Endodermal cell (in vitro differentiated cells): ENCODE measurements at regions not wholly inside any gene's neighbourhood (a gene's known extent, or its start where the extent isn't known, plus 50 kb on each side); places are given as distances from the start of the nearest gene placed in this dataset.

Experiments
- DNase-seq: peaks from one replicate; pipeline ENCODE4 v3.0.0-alpha.2; 2017
- H3K27ac ChIP-seq: 2 replicates; pipeline ENCODE4 v1.5.1; 2013; ENCODE audit warnings: mild to moderate bottlenecking, low read depth, low read length, moderate library complexity
- H3K27me3 ChIP-seq: 2 replicates; pipeline ENCODE4 v1.6.1; 2013; ENCODE audit warnings: mild to moderate bottlenecking, low read length, moderate library complexity; ENCODE audit not compliant: insufficient read depth, control insufficient read depth, poor library complexity, severe bottlenecking
- H3K36me3 ChIP-seq: 2 replicates; pipeline ENCODE4 v1.7.0; 2013; ENCODE audit warnings: mild to moderate bottlenecking, low read length, moderate library complexity; ENCODE audit not compliant: control insufficient read depth, insufficient read depth
- H3K4me1 ChIP-seq: one replicate; pipeline ENCODE4 v1.7.0; 2013; ENCODE audit warnings: low read length; ENCODE audit not compliant: control insufficient read depth, insufficient read depth
- H3K4me3 ChIP-seq: 2 replicates; pipeline ENCODE4 v1.5.1; 2013; ENCODE audit warnings: mild to moderate bottlenecking, low read length, moderate library complexity
- H3K9ac ChIP-seq: 2 replicates; pipeline ENCODE4 v1.6.1; 2013; ENCODE audit warnings: mild to moderate bottlenecking, low read length, moderate library complexity; ENCODE audit not compliant: poor library complexity, severe bottlenecking; ENCODE audit errors: extremely low read depth
- H3K9me3 ChIP-seq: 2 replicates; pipeline ENCODE4 v1.6.1; 2013; ENCODE audit warnings: mild to moderate bottlenecking, low read length, moderate library complexity; ENCODE audit not compliant: control insufficient read depth
- H3K27ac Mint-ChIP-seq: 2 replicates; pipeline ENCODE4 v1.8.0; 2020; ENCODE audit warnings: mixed read lengths
- H3K27me3 Mint-ChIP-seq: 2 replicates; pipeline ENCODE4 v1.8.0; 2021; ENCODE audit warnings: mild to moderate bottlenecking, mixed read lengths; ENCODE audit not compliant: insufficient read depth
- H3K36me3 Mint-ChIP-seq: 2 replicates; pipeline ENCODE4 v1.8.0; 2020; ENCODE audit warnings: low read depth, mixed read lengths
- H3K4me1 Mint-ChIP-seq: 2 replicates; pipeline ENCODE4 v1.8.0; 2020; ENCODE audit warnings: mixed read lengths
- H3K4me3 Mint-ChIP-seq: 2 replicates; pipeline ENCODE4 v1.8.0; 2020; ENCODE audit warnings: mild to moderate bottlenecking, moderate library complexity, mixed read lengths
- H3K9me3 Mint-ChIP-seq: 2 replicates; pipeline ENCODE4 v1.8.0; 2020; ENCODE audit warnings: mild to moderate bottlenecking, mixed read lengths
- CTCF ChIP-seq: fragments of 200-600 bp; sonication (generic); conservative IDR thresholded peaks from 2 replicates; pipeline ENCODE4 v1.5.0; 2021; ENCODE audit warnings: antibody characterized with exemption, mild to moderate bottlenecking
- WGBS, 2 experiments: methylation state at CpG; one replicate each; pipeline versions ENCODE4 v1.1.5 to v1.1.7; 2013; ENCODE audit warnings: missing lambda C conversion rate in 2 of 2, mixed read lengths in 1 of 2; ENCODE audit not compliant: insufficient coverage in 1 of 2, insufficient read length in 1 of 2; 5-methylcytosine and 5-hydroxymethylcytosine counted together

GRCh38 chr21:40923407-40923806 is 76.4 kb upstream of the DSCAM start:
- Histone ChIP-seq H3K36me3 (no peaks in the 10 kb centered on the region), H3K27ac (no peak overlapping the region), H3K4me1 (no peaks in the 10 kb centered on the region), H3K9me3 (peaks cover 15% of the 10 kb centered on the region), H3K27me3 (no peaks in the 10 kb centered on the region), H3K4me3 (no peak overlapping the region), H3K9ac (no peak overlapping the region)
- no peak for DNase-seq
- peaks cover 5% of the 10 kb centered on the region for H3K4me1 Mint-ChIP-seq
- WGBS, 2 experiments = 84 to 95% methylated on average over 4 to 8 of the region's 8 CpGs
- TF ChIP-seq CTCF = no peak
- H3K27ac Mint-ChIP-seq = no peak overlapping the region
- H3K4me3 Mint-ChIP-seq = no peak overlapping the region
- H3K9me3 Mint-ChIP-seq = peaks cover 13% of the 10 kb centered on the region
- no peaks in the 10 kb centered on the region for H3K36me3 Mint-ChIP-seq
- peaks cover 4% of the 10 kb centered on the region for H3K27me3 Mint-ChIP-seq

- no peak overlapping the region for H3K27ac ChIP-seq
- 84 to 90% methylated on average over 7 of the region's 7 CpGs for WGBS, 2 experiments
- Mint-ChIP-seq H3K27ac (no peak overlapping the region), H3K36me3 (no peaks in the 10 kb centered on the region), H3K27me3 (peaks cover 2% of the 10 kb centered on the region), H3K9me3 (peaks cover 18% of the 10 kb centered on the region), H3K4me3 (no peak overlapping the region), H3K4me1 (peaks cover 5% of the 10 kb centered on the region)
- no peaks in the 10 kb centered on the region for H3K36me3 ChIP-seq
- H3K9me3 ChIP-seq = peaks cover 20% of the 10 kb centered on the region
- no peak overlapping the region for H3K4me3 ChIP-seq
- no peaks in the 10 kb centered on the region for H3K27me3 ChIP-seq
- no peak overlapping the region for H3K9ac ChIP-seq
- no peak for DNase-seq
- no peaks in the 10 kb centered on the region for H3K4me1 ChIP-seq
- TF ChIP-seq CTCF = no peak
Measured at GRCh38 chr21:40923901-40924300, 76.9 kb upstream of the DSCAM start.

GRCh38 chr21:40924641-40925040 is 77.7 kb upstream of the DSCAM start:
- Histone ChIP-seq H3K27me3 (no peaks in the 10 kb centered on the region), H3K4me1 (no peaks in the 10 kb centered on the region), H3K4me3 (no peak overlapping the region), H3K27ac (no peak overlapping the region), H3K9ac (no peak overlapping the region), H3K9me3 (peaks cover 27% of the 10 kb centered on the region), H3K36me3 (no peaks in the 10 kb centered on the region)
- Mint-ChIP-seq H3K36me3 (no peaks in the 10 kb centered on the region), H3K4me1 (peaks cover 5% of the 10 kb centered on the region), H3K27me3 (peaks cover 2% of the 10 kb centered on the region), H3K9me3 (peaks cover 23% of the 10 kb centered on the region), H3K4me3 (no peak overlapping the region), H3K27ac (no peak overlapping the region)
- TF ChIP-seq CTCF = no peak
- no peak for DNase-seq
- 82% methylated on average over 9 of the region's 9 CpGs for WGBS, 2 experiments
